VCaP (cell line): ENCODE measurements at regions not wholly inside any gene's neighbourhood (a gene's known extent, or its start where the extent isn't known, plus 50 kb on each side); places are given as distances from the start of the nearest gene placed in this dataset.

Experiments used
- H3K27ac ChIP-seq: fragments of 450-650 bp; 2 replicates; pipeline ENCODE4 v1.5.1; 2017
- CTCF ChIP-seq: fragments of 450-650 bp; conservative IDR thresholded peaks from 2 replicates; pipeline ENCODE4 v1.5.1; 2017; ENCODE audit warnings: mild to moderate bottlenecking, moderate library complexity

GRCh38 chr9:88077071-88077617 lies 61.1 kb downstream of the SPATA31C2 start:
- H3K27ac ChIP-seq = peak overlapping the region; percentile 92
- TF ChIP-seq CTCF = no peak

GRCh38 chr9:88076286-88077070 lies 61.8 kb downstream of the SPATA31C2 start:
- peak overlapping the region; percentile 92 for H3K27ac ChIP-seq
- TF ChIP-seq CTCF = peak; percentile 21; the same call in 1 of the 2 replicates

DNA sequence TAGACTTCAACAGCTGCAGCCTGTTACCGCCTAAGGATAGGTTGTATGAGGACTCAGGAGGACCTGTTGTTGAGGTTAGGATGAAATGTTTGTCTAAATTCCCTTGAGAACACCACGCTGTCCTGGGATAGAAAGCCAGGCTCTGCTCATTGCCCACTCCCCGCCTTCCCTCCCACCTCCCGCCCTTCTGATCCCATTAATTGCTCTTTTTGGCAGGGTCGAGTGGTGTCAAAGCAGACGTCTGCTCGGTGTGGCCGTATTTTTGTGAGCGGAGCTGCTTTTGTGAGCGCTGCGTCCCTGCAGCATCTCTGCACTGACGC lies 62.3 kb downstream of the SPATA31C2 start:
- peak overlapping the region; percentile 92 for H3K27ac ChIP-seq
- no peak for TF ChIP-seq CTCF

- peak overlapping the region; percentile 92 for H3K27ac ChIP-seq
- no peak for TF ChIP-seq CTCF
These were observed 62.8 kb downstream of the SPATA31C2 start for GRCh38 chr9:88075506-88075905.

DNA sequence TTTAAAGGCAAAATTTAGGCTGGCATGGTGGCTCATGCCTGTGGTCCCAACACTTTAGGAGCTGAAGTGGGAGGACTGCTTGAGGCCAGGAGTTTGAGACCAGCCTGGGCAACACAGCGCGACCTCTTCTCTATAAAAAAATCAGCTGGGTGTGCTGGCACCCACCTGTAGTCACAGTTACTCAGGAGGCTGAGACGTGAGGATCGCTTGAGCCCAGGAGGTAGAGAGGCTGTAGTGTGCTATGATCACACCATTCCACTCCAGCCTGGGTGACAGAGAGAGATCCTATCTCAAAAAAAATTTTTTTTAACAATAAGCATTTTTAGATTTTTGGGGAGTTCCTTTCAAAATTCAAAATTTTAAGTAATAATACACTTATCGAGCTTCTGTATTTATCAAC lies 63.3 kb downstream of the SPATA31C2 start:
- TF ChIP-seq CTCF = no peak

GRCh38 chr9:88072831-88073375 lies 65.4 kb downstream of the SPATA31C2 start:
- H3K27ac ChIP-seq = no peak overlapping the region
- no peak for TF ChIP-seq CTCF

More for the DNA sequence above, 63.3 kb downstream of the SPATA31C2 start:
- peak overlapping the region; percentile 92 for H3K27ac ChIP-seq

DNA sequence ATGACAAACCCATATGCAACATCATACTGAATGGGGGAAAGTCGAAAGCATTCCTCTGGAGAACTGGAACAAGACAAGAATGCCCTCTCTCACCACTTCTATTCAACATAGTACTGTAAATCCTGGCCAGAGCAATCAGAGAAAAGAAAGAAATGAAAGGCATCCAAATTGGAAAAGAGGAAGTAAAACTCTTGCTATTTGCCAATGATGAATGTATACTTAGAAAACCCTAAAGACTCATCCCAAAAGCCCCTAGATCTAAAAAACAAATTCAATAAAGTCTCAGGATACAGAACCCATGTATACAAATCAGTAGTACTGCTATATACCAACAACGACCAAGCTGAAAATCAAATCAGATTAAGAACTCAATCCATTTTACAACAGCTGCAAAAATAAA lies 66.9 kb downstream of the SPATA31C2 start:
- no peak overlapping the region for H3K27ac ChIP-seq
- TF ChIP-seq CTCF = no peak
